Small intestine (tissue), 7 donors: ENCODE measurements at regions not wholly inside any gene's neighbourhood (a gene's known extent, or its start where the extent isn't known, plus 50 kb on each side); places are given as distances from the start of the nearest gene placed in this dataset.

Source experiments
- DNase-seq, 2 donors: peaks; one replicate each; pipeline versions ENCODE4 v3.0.0 to v3.0.0-alpha.2; 2013
- FAIRE-seq: peaks from 2 replicates; lab custom pipeline; 2012; peaks lifted over from hg19 to GRCh38; lab: Jason Lieb, UNC
- H3K27ac ChIP-seq, 3 donors: one replicate each; pipeline ENCODE4 v1.5.1; 2013; ENCODE audit warnings: low read length in 2 of 3, mild to moderate bottlenecking in 2 of 3, control low read depth in 1 of 3, inconsistent platforms in 1 of 3, low read depth in 1 of 3, moderate library complexity in 1 of 3
- H3K27me3 ChIP-seq, 3 donors: one replicate each; pipeline ENCODE4 v1.6.1; 2013; ENCODE audit warnings: low read length in 3 of 3, inconsistent platforms in 1 of 3; ENCODE audit not compliant: control insufficient read depth in 3 of 3, insufficient read depth in 3 of 3
- H3K36me3 ChIP-seq, 3 donors: one replicate each; pipeline ENCODE4 v1.6.1; 2013; ENCODE audit warnings: low read length in 3 of 3, inconsistent platforms in 1 of 3, low read depth in 1 of 3, mild to moderate bottlenecking in 1 of 3, moderate library complexity in 1 of 3; ENCODE audit not compliant: control insufficient read depth in 3 of 3, insufficient read depth in 2 of 3
- H3K4me1 ChIP-seq, 3 donors: one replicate each; pipeline ENCODE4 v1.6.1; 2013; ENCODE audit warnings: low read length in 2 of 3, inconsistent platforms in 1 of 3, low read depth in 1 of 3, mild to moderate bottlenecking in 1 of 3, moderate library complexity in 1 of 3; ENCODE audit not compliant: control insufficient read depth in 3 of 3, insufficient read depth in 2 of 3
- H3K4me3 ChIP-seq, 3 donors: one replicate each; pipeline ENCODE4 v1.5.1; 2013; ENCODE audit warnings: low read length in 3 of 3, control low read depth in 1 of 3, inconsistent platforms in 1 of 3, low read depth in 1 of 3, mild to moderate bottlenecking in 1 of 3, moderate library complexity in 1 of 3
- H3K9me3 ChIP-seq, 2 donors: one replicate each; pipeline ENCODE4 v1.6.1; 2013; ENCODE audit warnings: low read depth in 1 of 2, low read length in 1 of 2; ENCODE audit not compliant: control insufficient read depth in 2 of 2, insufficient read depth in 1 of 2
- WGBS, 3 donors: extraction: QIAGEN DNeasy Blood & Tissue Kit; methylation state at CpG; one replicate each; pipeline ENCODE4 v1.1.7; 2013; 5-methylcytosine and 5-hydroxymethylcytosine counted together
- donor health status: healthy with polysubstance abuse.
- donor health status: control.
- donor health status: control.
- donor health status: Bipolar disorder and iron deficiency.
- donor health status: healthy.

- H3K9me3 ChIP-seq, result no peaks in the 10 kb centered on the region
- peaks cover 0 to 5% (median 0%) of the 10 kb centered on the region in 3 donors for H3K4me1 ChIP-seq
- no peaks in the 10 kb centered on the region for H3K27me3 ChIP-seq
- no peak overlapping the region for H3K4me3 ChIP-seq
- DNase-seq (no peak), FAIRE-seq (no peak)
- no peak overlapping the region for H3K27ac ChIP-seq
- H3K36me3 ChIP-seq, result no peaks in the 10 kb centered on the region
Measured at GRCh38 chr12:67526129-67526528, 122.4 kb upstream of the DYRK2 start.

GRCh38 chr12:67531051-67531450 lies 117.5 kb upstream of the DYRK2 start:
- Histone ChIP-seq H3K4me1 (peaks cover 5 to 13% (median 7%) of the 10 kb centered on the region in 3 donors), H3K36me3 (no peaks in the 10 kb centered on the region), H3K9me3 (no peaks in the 10 kb centered on the region), H3K27me3 (no peaks in the 10 kb centered on the region), H3K27ac (no peak overlapping the region), H3K4me3 (no peak overlapping the region)
- DNase-seq (no peak), FAIRE-seq (no peak)
- WGBS, 3 donors, result 90 to 95% (median 92%) methylated on average over 1 of the region's 1 CpG

DNA sequence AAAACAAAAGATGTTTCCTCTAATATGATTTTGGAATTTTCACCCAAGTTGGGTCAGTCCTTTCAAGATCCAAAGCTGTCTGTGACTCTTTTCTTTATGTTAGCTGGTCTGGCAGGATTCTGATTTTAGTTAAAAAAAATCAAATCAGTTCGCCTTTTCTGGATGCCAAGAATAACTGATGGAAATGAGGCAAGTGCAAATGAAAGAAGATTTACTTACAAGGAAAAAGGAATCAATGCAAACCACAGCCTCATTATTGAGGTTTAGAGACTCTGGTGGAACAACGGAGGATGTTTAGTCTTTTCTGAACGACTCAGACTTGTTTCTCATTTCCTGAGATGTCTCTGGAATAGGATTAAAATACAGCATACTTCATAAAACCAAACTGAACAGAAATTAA lies 117.0 kb upstream of the DYRK2 start:
- no peak for DNase-seq
- WGBS, 3 donors, result 57 to 87% (median 67%) methylated on average over 3 of the region's 3 CpGs
- no peaks in the 10 kb centered on the region for H3K36me3 ChIP-seq
- no peak overlapping the region for H3K4me3 ChIP-seq
- peaks cover 5 to 17% (median 7%) of the 10 kb centered on the region in 3 donors for H3K4me1 ChIP-seq
- no peaks in the 10 kb centered on the region for H3K27me3 ChIP-seq
- FAIRE-seq, result no peak
- no peaks in the 10 kb centered on the region for H3K9me3 ChIP-seq
- no peak overlapping the region for H3K27ac ChIP-seq

DNA sequence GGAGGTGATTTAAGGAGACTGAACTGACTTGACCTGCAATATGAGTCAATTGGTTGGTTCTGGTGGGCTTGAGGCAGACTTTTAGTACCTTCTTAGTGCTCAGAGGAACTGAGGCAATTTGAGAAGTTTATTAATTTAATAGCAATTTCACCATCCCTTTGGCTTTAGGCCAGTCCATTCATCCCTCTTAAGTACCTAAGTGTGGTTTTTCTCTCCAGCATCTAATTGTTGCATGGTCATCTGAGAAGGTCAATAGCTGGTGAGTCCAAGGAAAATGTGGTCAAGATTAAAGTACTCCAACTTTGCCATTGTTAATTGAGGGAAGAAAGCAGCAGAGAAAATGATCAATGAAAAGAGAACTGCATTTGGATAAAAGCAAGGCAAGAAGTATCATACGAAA lies 115.4 kb upstream of the DYRK2 start:
- Histone ChIP-seq H3K4me1 (peaks cover 5 to 17% (median 7%) of the 10 kb centered on the region in 3 donors), H3K36me3 (no peaks in the 10 kb centered on the region), H3K27me3 (no peaks in the 10 kb centered on the region), H3K9me3 (no peaks in the 10 kb centered on the region), H3K27ac (no peak overlapping the region), H3K4me3 (no peak overlapping the region)
- DNase-seq (no peak), FAIRE-seq (no peak)
- 92 to 97% (median 97%) methylated on average over 1 of the region's 1 CpG for WGBS, 3 donors

DNA sequence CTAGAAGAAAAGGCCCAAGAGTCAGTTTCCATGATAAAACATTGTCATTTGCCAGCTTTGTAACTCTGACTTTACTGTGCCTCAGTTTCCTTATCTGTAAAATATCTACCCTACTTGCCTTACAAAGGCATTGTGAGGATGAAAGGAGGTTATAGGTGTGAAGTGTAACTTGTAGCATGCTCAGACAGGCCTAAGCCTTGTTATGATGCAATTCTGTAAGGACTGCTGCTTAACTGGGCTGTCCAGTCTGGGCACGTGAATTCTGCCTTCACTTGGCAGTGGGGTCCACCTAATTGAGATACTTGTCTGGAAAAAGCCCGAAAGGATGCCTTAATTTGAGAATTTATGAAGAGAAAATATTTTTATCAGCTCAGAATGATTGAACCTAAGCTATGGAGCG lies 114.5 kb upstream of the DYRK2 start:
- WGBS, 3 donors, result 51 to 81% (median 76%) methylated on average over 3 of the region's 3 CpGs

DNA sequence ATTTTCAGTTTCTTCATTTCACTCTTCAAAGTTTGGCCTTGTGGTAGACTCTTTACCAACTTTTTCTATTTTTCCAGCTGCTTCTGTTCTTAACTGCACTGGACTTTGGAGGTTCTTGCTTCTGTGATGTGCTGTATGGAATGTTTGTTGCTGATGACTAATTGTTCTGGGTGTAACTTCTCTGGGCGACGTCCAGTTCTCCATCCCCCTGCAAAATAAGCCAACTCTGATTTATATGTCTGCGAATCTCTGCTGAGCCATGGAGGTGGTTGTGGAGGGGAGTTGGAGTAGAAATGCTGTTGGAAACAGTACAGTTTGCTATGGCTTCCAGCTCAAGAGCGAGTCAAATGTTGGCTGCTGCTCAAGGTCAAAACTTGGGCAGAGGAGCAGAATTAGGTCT lies 113.9 kb upstream of the DYRK2 start:
- no peaks in the 10 kb centered on the region for H3K9me3 ChIP-seq
- peaks cover 5 to 17% (median 7%) of the 10 kb centered on the region in 3 donors for H3K4me1 ChIP-seq
- no peaks in the 10 kb centered on the region for H3K27me3 ChIP-seq
- WGBS, 3 donors, result 33 to 56% (median 38%) methylated on average over 4 of the region's 4 CpGs
- peak; percentile 32 to 80 for DNase-seq
- H3K36me3 ChIP-seq, result no peaks in the 10 kb centered on the region
- H3K4me3 ChIP-seq, result no peak overlapping the region
- H3K27ac ChIP-seq, result peak overlapping the region in 1 of 3 donors; percentile 60
- FAIRE-seq, result no peak

More for the DNA sequence above, 114.5 kb upstream of the DYRK2 start:
- no peak for DNase-seq
- H3K4me1 ChIP-seq, result peaks cover 5 to 17% (median 7%) of the 10 kb centered on the region in 3 donors
- H3K9me3 ChIP-seq, result no peaks in the 10 kb centered on the region
- peak overlapping the region in 1 of 3 donors; percentile 60 for H3K27ac ChIP-seq
- no peak overlapping the region for H3K4me3 ChIP-seq
- H3K27me3 ChIP-seq, result no peaks in the 10 kb centered on the region
- H3K36me3 ChIP-seq, result no peaks in the 10 kb centered on the region
- FAIRE-seq, result no peak

- DNase-seq, result no peak
- no peaks in the 10 kb centered on the region for H3K36me3 ChIP-seq
- no peaks in the 10 kb centered on the region for H3K9me3 ChIP-seq
- WGBS, 3 donors, result 76 to 89% (median 85%) methylated on average over 6 of the region's 6 CpGs
- H3K4me1 ChIP-seq, result peaks cover 5 to 17% (median 7%) of the 10 kb centered on the region in 3 donors
- no peaks in the 10 kb centered on the region for H3K27me3 ChIP-seq
- no peak overlapping the region for H3K4me3 ChIP-seq
- peak overlapping the region in 2 of 3 donors; percentile 15 to 75 for H3K27ac ChIP-seq
- no peak for FAIRE-seq
Measured at GRCh38 chr12:67535176-67535575, 113.4 kb upstream of the DYRK2 start.

GRCh38 chr12:67535971-67536370 lies 112.6 kb upstream of the DYRK2 start:
- Histone ChIP-seq H3K4me1 (peaks cover 5 to 17% (median 7%) of the 10 kb centered on the region in 3 donors), H3K36me3 (no peaks in the 10 kb centered on the region), H3K27me3 (no peaks in the 10 kb centered on the region), H3K27ac (peak overlapping the region in 2 of 3 donors; percentile 15 to 75), H3K9me3 (no peaks in the 10 kb centered on the region), H3K4me3 (no peak overlapping the region)
- WGBS, 3 donors, result 34 to 64% (median 63%) methylated on average over 5 of the region's 5 CpGs
- DNase-seq (peak; percentile 69 to 81), FAIRE-seq (no peak)

DNA sequence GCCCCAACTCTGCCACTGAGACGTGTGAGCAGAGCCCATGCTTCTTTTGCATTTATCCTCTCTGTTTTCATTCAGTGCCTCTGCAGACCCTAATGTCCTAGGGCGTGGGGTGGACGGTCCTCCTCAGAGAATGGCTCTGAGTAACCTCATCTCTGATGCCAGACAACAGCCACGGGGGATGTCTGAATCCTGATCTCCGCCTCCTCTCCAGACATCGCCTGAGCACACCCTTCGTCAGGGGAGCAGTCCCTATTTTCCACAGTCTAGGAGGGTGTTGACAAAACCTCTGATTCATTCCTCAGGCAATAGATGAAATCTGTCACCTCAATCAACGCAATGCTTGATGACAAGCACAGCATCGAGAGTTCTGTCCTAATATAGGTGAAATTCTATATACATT lies 109.2 kb upstream of the DYRK2 start:
- Histone ChIP-seq H3K9me3 (no peaks in the 10 kb centered on the region), H3K36me3 (no peaks in the 10 kb centered on the region), H3K4me3 (no peak overlapping the region), H3K27ac (no peak overlapping the region), H3K4me1 (peaks cover 5 to 37% (median 5%) of the 10 kb centered on the region in 3 donors), H3K27me3 (no peaks in the 10 kb centered on the region)
- DNase-seq (no peak), FAIRE-seq (no peak)
- 83 to 88% (median 83%) methylated on average over 9 of the region's 9 CpGs for WGBS, 3 donors
